SIG-M5 treated with dmso at 0.1 percent for 504 hours (cell line): ENCODE measurements at regions not wholly inside any gene's neighbourhood (a gene's known extent, or its start where the extent isn't known, plus 50 kb on each side); places are given as distances from the start of the nearest gene placed in this dataset.

Experiments used
- DNase-seq: peaks from one replicate; lab custom pipeline; 2025; ENCODE audit not compliant: unreplicated experiment; lab: John Stamatoyannopoulos, UW

- DNase-seq: no peak
Measured at GRCh38 chr5:2138896-2139295, 256.2 kb upstream of the IRX4 start.

- DNase-seq: no peak
Measured at GRCh38 chr5:2137444-2138050, 254.8 kb upstream of the IRX4 start.

GRCh38 chr5:2136728-2137333, 254.1 kb upstream of the IRX4 start:
- DNase-seq: no peak

GRCh38 chr5:2135833-2136232, 253.1 kb upstream of the IRX4 start:
- no peak for DNase-seq

- DNase-seq: no peak
Measured at GRCh38 chr5:2135354-2135753, 252.6 kb upstream of the IRX4 start.

GRCh38 chr5:2134543-2135292, 252.0 kb upstream of the IRX4 start:
- no peak for DNase-seq

GRCh38 chr5:2133936-2134335, 251.2 kb upstream of the IRX4 start:
- no peak for DNase-seq

- no peak for DNase-seq
Measured at GRCh38 chr5:2133080-2133479, 250.4 kb upstream of the IRX4 start.

- no peak for DNase-seq
Measured at GRCh38 chr5:2132497-2132847, 249.7 kb upstream of the IRX4 start.

GRCh38 chr5:2131826-2132496, 249.2 kb upstream of the IRX4 start:
- DNase-seq: no peak

GRCh38 chr5:2131196-2131595, 248.5 kb upstream of the IRX4 start:
- DNase-seq: no peak

GRCh38 chr5:2130361-2130760, 247.6 kb upstream of the IRX4 start:
- DNase-seq: no peak

GRCh38 chr5:2129568-2130272, 247.0 kb upstream of the IRX4 start:
- no peak for DNase-seq

- DNase-seq: no peak
Measured at GRCh38 chr5:2128686-2129355, 246.1 kb upstream of the IRX4 start.

- DNase-seq: no peak
Measured at GRCh38 chr5:2126512-2126911, 243.8 kb upstream of the IRX4 start.

- no peak for DNase-seq
Measured at GRCh38 chr5:2125901-2126265, 243.2 kb upstream of the IRX4 start.

GRCh38 chr5:2125171-2125900, 242.6 kb upstream of the IRX4 start:
- no peak for DNase-seq

- DNase-seq: no peak
Measured at GRCh38 chr5:2124434-2125170, 241.9 kb upstream of the IRX4 start.

GRCh38 chr5:2123874-2124273, 241.1 kb upstream of the IRX4 start:
- no peak for DNase-seq

GRCh38 chr5:2120361-2120760, 237.6 kb upstream of the IRX4 start:
- DNase-seq: no peak
